ENCODE measurements at regions not wholly inside any gene's neighbourhood (a gene's known extent, or its start where the extent isn't known, plus 50 kb on each side); places are given as distances from the start of the nearest gene placed in this dataset.

- Histone ChIP-seq H3K36me3 (ENCODE audit: control insufficient read depth in 2 of 2, extremely low read depth in 1 of 2, insufficient read depth in 1 of 2, low read length in 1 of 2) (no peaks in the 10 kb centered on the region), H3K4me3 (ENCODE audit: control insufficient read depth in 1 of 2, extremely low read depth in 1 of 2, low read length in 1 of 2) (no peak overlapping the region), H3K27ac (ENCODE audit: low read length) (no peak overlapping the region), H3K9me3 (no peaks in the 10 kb centered on the region), H3K27me3 (replicated peaks in 1 of 2; ENCODE audit: control insufficient read depth in 2 of 2, extremely low read depth in 1 of 2, insufficient read depth in 2 of 2, low read length in 1 of 2) (peaks cover 20 to 42% of the 10 kb centered on the region in 2 experiments), H3K4me1 (ENCODE audit: control insufficient read depth in 1 of 2, extremely low read depth in 1 of 2, insufficient read depth in 2 of 2, low read length in 2 of 2) (peaks cover 0 to 4% of the 10 kb centered on the region in 2 experiments)
- ChIA-PET POLR2A (no interaction called here), CTCF (no interaction called here)
- no peak overlapping the region for H3K4me3 Mint-ChIP-seq
- peaks cover 7 to 9% (median 9%) of the 10 kb centered on the region in 3 donors for H3K4me1 Mint-ChIP-seq
- peak overlapping the region in 1 of 2 donors; percentile 57 for H3K27ac Mint-ChIP-seq
- peaks cover 50 to 54% of the 10 kb centered on the region in 2 donors for H3K27me3 Mint-ChIP-seq
- WGBS (ENCODE audit: insufficient coverage), result 76% methylated on average over 7 of the region's 15 CpGs
- no peaks in the 10 kb centered on the region for H3K36me3 Mint-ChIP-seq
- no peaks in the 10 kb centered on the region for H3K9me3 Mint-ChIP-seq
- peak in 1 of 35 experiments; percentile 17 for DNase-seq
- no peak for ATAC-seq (replicated peaks in 1 of 4)
Observed at GRCh38 chr13:111537115-111537728, 216.8 kb downstream of the TEX29 start.

GRCh38 chr13:111537843-111538499 is 217.5 kb downstream of the TEX29 start:
- H3K27ac Mint-ChIP-seq, result no peak overlapping the region
- no peak for ATAC-seq (replicated peaks in 1 of 4)
- peaks cover 7 to 9% (median 9%) of the 10 kb centered on the region in 3 donors for H3K4me1 Mint-ChIP-seq

GRCh38 chr13:111539252-111539651 is 218.8 kb downstream of the TEX29 start:
- no peak overlapping the region for H3K4me3 ChIP-seq (ENCODE audit: control insufficient read depth in 1 of 2, extremely low read depth in 1 of 2, low read length in 1 of 2)
- Mint-ChIP-seq H3K4me3 (no peak overlapping the region), H3K9me3 (peaks cover under 1 to 4% (median 4%) of the 10 kb centered on the region in 3 donors), H3K27me3 (peaks cover 40 to 41% of the 10 kb centered on the region in 2 donors), H3K27ac (no peak overlapping the region), H3K36me3 (no peaks in the 10 kb centered on the region), H3K4me1 (peaks cover 7 to 9% (median 9%) of the 10 kb centered on the region in 3 donors)
- DNase-seq, result no peak
- H3K36me3 ChIP-seq (ENCODE audit: control insufficient read depth in 2 of 2, extremely low read depth in 1 of 2, insufficient read depth in 1 of 2, low read length in 1 of 2), result no peaks in the 10 kb centered on the region
- ChIA-PET POLR2A (no interaction called here), CTCF (no interaction called here)
- H3K27ac ChIP-seq (ENCODE audit: low read length), result no peak overlapping the region
- peaks cover 13 to 38% of the 10 kb centered on the region in 2 experiments for H3K27me3 ChIP-seq (replicated peaks in 1 of 2; ENCODE audit: control insufficient read depth in 2 of 2, extremely low read depth in 1 of 2, insufficient read depth in 2 of 2, low read length in 1 of 2)
- H3K9me3 ChIP-seq, result no peaks in the 10 kb centered on the region
- peaks cover 0 to 4% of the 10 kb centered on the region in 2 experiments for H3K4me1 ChIP-seq (ENCODE audit: control insufficient read depth in 1 of 2, extremely low read depth in 1 of 2, insufficient read depth in 2 of 2, low read length in 2 of 2)
- ATAC-seq (replicated peaks in 1 of 4), result no peak
- 92% methylated on average over 7 of the region's 12 CpGs for WGBS (ENCODE audit: insufficient coverage)

More at GRCh38 chr13:111537843-111538499, 217.5 kb downstream of the TEX29 start:
- WGBS (ENCODE audit: insufficient coverage), result 79% methylated on average over 12 of the region's 15 CpGs
- no peaks in the 10 kb centered on the region for H3K9me3 ChIP-seq
- peaks cover 18 to 42% of the 10 kb centered on the region in 2 experiments for H3K27me3 ChIP-seq (replicated peaks in 1 of 2; ENCODE audit: control insufficient read depth in 2 of 2, extremely low read depth in 1 of 2, insufficient read depth in 2 of 2, low read length in 1 of 2)
- H3K27me3 Mint-ChIP-seq, result peaks cover 45 to 46% of the 10 kb centered on the region in 2 donors
- H3K27ac ChIP-seq (ENCODE audit: low read length), result no peak overlapping the region
- ChIA-PET CTCF (no interaction called here), POLR2A (no interaction called here)
- no peak overlapping the region for H3K4me3 ChIP-seq (ENCODE audit: control insufficient read depth in 1 of 2, extremely low read depth in 1 of 2, low read length in 1 of 2)
- H3K4me3 Mint-ChIP-seq, result no peak overlapping the region
- H3K36me3 Mint-ChIP-seq, result no peaks in the 10 kb centered on the region
- peaks cover 0 to 4% of the 10 kb centered on the region in 2 experiments for H3K4me1 ChIP-seq (ENCODE audit: control insufficient read depth in 1 of 2, extremely low read depth in 1 of 2, insufficient read depth in 2 of 2, low read length in 2 of 2)
- H3K36me3 ChIP-seq (ENCODE audit: control insufficient read depth in 2 of 2, extremely low read depth in 1 of 2, insufficient read depth in 1 of 2, low read length in 1 of 2), result no peaks in the 10 kb centered on the region
- no peak for DNase-seq
- no peaks in the 10 kb centered on the region for H3K9me3 Mint-ChIP-seq

- no peaks in the 10 kb centered on the region for H3K9me3 ChIP-seq
Observed at GRCh38 chr13:111539791-111540446, 219.5 kb downstream of the TEX29 start.

GRCh38 chr13:111540486-111540885 is 220.0 kb downstream of the TEX29 start:
- Histone ChIP-seq H3K4me3 (ENCODE audit: control insufficient read depth in 1 of 2, extremely low read depth in 1 of 2, low read length in 1 of 2) (no peak overlapping the region), H3K9me3 (no peaks in the 10 kb centered on the region), H3K4me1 (ENCODE audit: control insufficient read depth in 1 of 2, extremely low read depth in 1 of 2, insufficient read depth in 2 of 2, low read length in 2 of 2) (no peaks in the 10 kb centered on the region), H3K27me3 (replicated peaks in 1 of 2; ENCODE audit: control insufficient read depth in 2 of 2, extremely low read depth in 1 of 2, insufficient read depth in 2 of 2, low read length in 1 of 2) (peaks cover 4 to 32% of the 10 kb centered on the region in 2 experiments), H3K27ac (ENCODE audit: low read length) (no peak overlapping the region), H3K36me3 (ENCODE audit: control insufficient read depth in 2 of 2, extremely low read depth in 1 of 2, insufficient read depth in 1 of 2, low read length in 1 of 2) (no peaks in the 10 kb centered on the region)
- CTCF ChIA-PET, result no interaction called here
- H3K36me3 Mint-ChIP-seq, result no peaks in the 10 kb centered on the region
- ATAC-seq (replicated peaks in 1 of 4) (no peak), DNase-seq (no peak)
- H3K9me3 Mint-ChIP-seq, result peaks cover 6 to 10% (median 8%) of the 10 kb centered on the region in 3 donors
- peaks cover 0 to 2% (median 1%) of the 10 kb centered on the region in 3 donors for H3K4me1 Mint-ChIP-seq
- H3K27me3 Mint-ChIP-seq, result peaks cover 31% of the 10 kb centered on the region in 2 donors
- H3K4me3 Mint-ChIP-seq, result no peak overlapping the region
- POLR2A ChIA-PET, result no interaction called here
- H3K27ac Mint-ChIP-seq, result no peak overlapping the region
- 69% methylated on average over 4 of the region's 10 CpGs for WGBS (ENCODE audit: insufficient coverage)

More at GRCh38 chr13:111539791-111540446, 219.5 kb downstream of the TEX29 start:
- Histone ChIP-seq H3K4me1 (ENCODE audit: control insufficient read depth in 1 of 2, extremely low read depth in 1 of 2, insufficient read depth in 2 of 2, low read length in 2 of 2) (peaks cover 0 to 1% of the 10 kb centered on the region in 2 experiments), H3K4me3 (ENCODE audit: control insufficient read depth in 1 of 2, extremely low read depth in 1 of 2, low read length in 1 of 2) (no peak overlapping the region), H3K36me3 (ENCODE audit: control insufficient read depth in 2 of 2, extremely low read depth in 1 of 2, insufficient read depth in 1 of 2, low read length in 1 of 2) (no peaks in the 10 kb centered on the region), H3K27me3 (replicated peaks in 1 of 2; ENCODE audit: control insufficient read depth in 2 of 2, extremely low read depth in 1 of 2, insufficient read depth in 2 of 2, low read length in 1 of 2) (peaks cover 8 to 33% of the 10 kb centered on the region in 2 experiments), H3K27ac (ENCODE audit: low read length) (no peak overlapping the region)
- ChIA-PET CTCF (no interaction called here), POLR2A (no interaction called here)
- WGBS (ENCODE audit: insufficient coverage), result 70% methylated on average over 12 of the region's 17 CpGs
- H3K4me3 Mint-ChIP-seq, result no peak overlapping the region
- H3K27ac Mint-ChIP-seq, result no peak overlapping the region
- ATAC-seq (replicated peaks in 1 of 4), result no peak
- H3K27me3 Mint-ChIP-seq, result peaks cover 36 to 37% of the 10 kb centered on the region in 2 donors
- H3K36me3 Mint-ChIP-seq, result no peaks in the 10 kb centered on the region
- H3K9me3 Mint-ChIP-seq, result peaks cover 6 to 8% (median 7%) of the 10 kb centered on the region in 3 donors
- peaks cover 4 to 6% (median 6%) of the 10 kb centered on the region in 3 donors for H3K4me1 Mint-ChIP-seq
- DNase-seq, result no peak

GRCh38 chr13:111541345-111541744 is 220.9 kb downstream of the TEX29 start:
- ChIA-PET POLR2A (no interaction called here), CTCF (no interaction called here)
- Mint-ChIP-seq H3K4me1 (no peaks in the 10 kb centered on the region), H3K4me3 (no peak overlapping the region), H3K9me3 (peaks cover 6 to 10% (median 8%) of the 10 kb centered on the region in 3 donors), H3K27me3 (peaks cover 23 to 27% of the 10 kb centered on the region in 2 donors), H3K36me3 (no peaks in the 10 kb centered on the region), H3K27ac (no peak overlapping the region)
- Histone ChIP-seq H3K4me1 (ENCODE audit: control insufficient read depth in 1 of 2, extremely low read depth in 1 of 2, insufficient read depth in 2 of 2, low read length in 2 of 2) (no peaks in the 10 kb centered on the region), H3K27me3 (replicated peaks in 1 of 2; ENCODE audit: control insufficient read depth in 2 of 2, extremely low read depth in 1 of 2, insufficient read depth in 2 of 2, low read length in 1 of 2) (peaks cover 3 to 32% of the 10 kb centered on the region in 2 experiments), H3K27ac (ENCODE audit: low read length) (no peak overlapping the region), H3K9me3 (no peaks in the 10 kb centered on the region), H3K4me3 (ENCODE audit: control insufficient read depth in 1 of 2, extremely low read depth in 1 of 2, low read length in 1 of 2) (no peak overlapping the region), H3K36me3 (ENCODE audit: control insufficient read depth in 2 of 2, extremely low read depth in 1 of 2, insufficient read depth in 1 of 2, low read length in 1 of 2) (no peaks in the 10 kb centered on the region)
- 88% methylated on average over 5 of the region's 11 CpGs for WGBS (ENCODE audit: insufficient coverage)
- DNase-seq (no peak), ATAC-seq (replicated peaks in 1 of 4) (no peak)
